HG03378 (cell line): ENCODE measurements at regions not wholly inside any gene's neighbourhood (a gene's known extent, or its start where the extent isn't known, plus 50 kb on each side); places are given as distances from the start of the nearest gene placed in this dataset.

Experiments
- ATAC-seq: cut with Tn5 transposase; IDR thresholded peaks from one replicate; pipeline ENCODE4 v1.9.1; 2021; ENCODE audit warnings: mild to moderate bottlenecking, moderate library complexity; ENCODE audit not compliant: unreplicated experiment

DNA sequence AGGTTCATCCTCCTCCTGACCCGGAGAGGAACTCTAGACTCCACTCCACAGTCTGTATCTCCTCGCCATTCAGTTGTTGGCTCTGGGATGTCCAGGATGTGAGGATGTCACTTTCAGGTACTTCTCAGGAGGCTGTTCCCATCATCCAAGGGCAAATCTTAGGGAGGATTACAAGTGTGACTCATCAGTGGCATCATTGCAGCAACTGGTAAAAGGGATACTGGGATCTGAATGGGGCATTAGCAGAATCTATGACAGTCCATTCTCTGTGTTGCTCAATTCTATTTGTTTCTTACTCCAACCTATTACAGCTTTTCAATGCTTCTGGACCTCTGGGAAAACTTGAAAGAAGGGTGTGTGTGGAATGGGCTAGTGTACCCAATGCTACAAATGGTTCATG is 81.5 kb upstream of the FN1 start:
- no peak for ATAC-seq

GRCh38 chr2:215514516-215514915 is 78.6 kb upstream of the FN1 start:
- ATAC-seq = no peak

- ATAC-seq = no peak
Measured at GRCh38 chr2:215511454-215512346, 75.8 kb upstream of the FN1 start.

GRCh38 chr2:215507836-215508235 is 72.0 kb upstream of the FN1 start:
- ATAC-seq = no peak

- no peak for ATAC-seq
Measured at GRCh38 chr2:215507136-215507535, 71.3 kb upstream of the FN1 start.

DNA sequence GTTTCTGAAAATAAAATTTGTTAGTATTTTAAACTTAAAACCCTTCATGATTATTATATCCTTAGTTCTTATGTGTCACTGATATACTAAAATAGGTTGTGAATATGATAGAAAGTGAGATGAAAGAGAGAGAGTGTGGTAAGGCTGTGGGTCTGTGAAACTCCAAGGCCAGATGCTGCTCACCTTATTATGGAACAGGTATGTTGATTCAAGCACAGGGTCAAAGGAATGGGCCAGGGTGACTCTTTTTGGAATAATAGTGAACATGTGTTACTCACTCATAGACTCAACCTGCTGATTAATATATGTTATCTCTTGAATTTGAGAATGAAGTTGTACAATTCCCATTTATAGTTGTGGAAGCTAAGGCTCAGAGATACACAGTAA is 70.7 kb upstream of the FN1 start:
- ATAC-seq = no peak

DNA sequence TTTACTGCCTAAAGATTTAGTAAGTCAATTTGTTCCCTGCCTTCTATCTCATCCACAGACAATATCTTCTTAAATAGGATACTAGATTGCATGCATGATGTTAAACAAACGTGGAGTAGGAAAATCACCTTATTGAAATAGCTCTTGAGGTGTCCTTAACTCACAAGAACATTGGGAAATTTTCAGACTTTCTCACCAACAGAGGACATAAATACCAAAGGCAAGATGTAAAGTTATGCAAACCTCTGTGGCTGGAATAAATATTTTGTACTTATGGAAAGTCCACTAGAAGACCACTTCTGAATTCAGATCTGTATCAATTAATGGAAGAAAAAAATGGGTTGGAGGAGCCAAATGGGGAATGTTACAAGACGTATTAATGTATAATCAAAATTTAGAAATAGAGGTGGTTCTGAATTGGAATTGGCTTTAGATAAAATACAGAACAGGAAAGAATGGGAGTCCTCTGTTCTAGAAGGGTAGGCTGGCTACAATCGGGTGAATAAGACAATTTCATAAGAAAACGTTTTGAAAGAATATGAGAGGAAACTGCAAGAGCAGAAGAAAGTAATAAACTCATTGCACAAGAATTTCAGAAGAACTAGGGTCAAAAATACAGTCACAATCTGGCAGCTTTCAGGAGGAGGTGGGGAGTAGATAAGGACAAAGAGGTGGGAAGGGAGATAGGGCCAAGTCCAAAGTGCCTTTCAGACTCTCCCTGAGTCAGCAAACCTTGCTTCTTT is 69.3 kb upstream of the FN1 start:
- ATAC-seq = no peak

- ATAC-seq = no peak
Measured at GRCh38 chr2:215504547-215504946, 68.7 kb upstream of the FN1 start.

- no peak for ATAC-seq
Measured at GRCh38 chr2:215503381-215503780, 67.5 kb upstream of the FN1 start.

DNA sequence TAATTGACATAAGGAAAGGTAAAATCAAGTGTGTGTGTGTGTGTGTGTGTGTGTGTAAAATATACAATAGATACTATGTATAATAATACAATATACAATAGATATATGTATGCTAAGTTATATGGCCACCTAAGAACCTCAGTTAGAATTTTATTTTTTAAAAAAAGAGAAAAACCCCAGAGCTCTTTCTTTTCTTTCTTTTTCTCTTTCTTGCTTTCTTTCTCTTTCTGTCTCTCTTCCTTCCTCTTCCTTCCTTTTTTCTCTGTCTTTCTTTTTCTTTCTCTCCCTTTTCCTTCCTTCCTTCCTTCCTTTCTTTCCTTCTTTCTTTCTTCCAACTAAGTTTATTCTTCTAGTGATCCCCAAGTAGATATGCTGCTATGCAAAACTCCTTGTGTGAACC is 64.6 kb upstream of the FN1 start:
- no peak for ATAC-seq

- ATAC-seq = no peak
Measured at GRCh38 chr2:215499331-215499730, 63.5 kb upstream of the FN1 start.

- ATAC-seq = no peak
Measured at GRCh38 chr2:215498431-215498830, 62.6 kb upstream of the FN1 start.

DNA sequence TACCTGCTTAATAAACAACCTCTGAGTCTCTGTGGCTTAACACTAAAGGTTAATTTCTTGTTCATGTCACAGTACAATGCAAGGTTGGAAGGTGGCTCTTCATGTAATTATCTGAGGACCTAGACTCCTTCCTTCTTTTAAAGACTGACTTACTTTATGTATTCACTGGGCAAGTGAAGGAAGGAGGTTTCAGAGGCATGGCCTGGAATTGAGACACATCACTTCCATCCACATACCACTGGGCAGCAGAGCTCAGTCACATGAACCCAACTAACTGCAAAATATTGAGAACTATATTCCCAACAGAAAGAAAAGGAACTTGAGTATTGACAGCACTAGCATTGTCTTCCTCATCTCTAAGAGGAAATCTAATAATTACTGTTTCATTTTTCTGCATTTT is 57.5 kb upstream of the FN1 start:
- ATAC-seq = no peak

GRCh38 chr2:215489288-215489848 is 53.5 kb upstream of the FN1 start:
- ATAC-seq = no peak

DNA sequence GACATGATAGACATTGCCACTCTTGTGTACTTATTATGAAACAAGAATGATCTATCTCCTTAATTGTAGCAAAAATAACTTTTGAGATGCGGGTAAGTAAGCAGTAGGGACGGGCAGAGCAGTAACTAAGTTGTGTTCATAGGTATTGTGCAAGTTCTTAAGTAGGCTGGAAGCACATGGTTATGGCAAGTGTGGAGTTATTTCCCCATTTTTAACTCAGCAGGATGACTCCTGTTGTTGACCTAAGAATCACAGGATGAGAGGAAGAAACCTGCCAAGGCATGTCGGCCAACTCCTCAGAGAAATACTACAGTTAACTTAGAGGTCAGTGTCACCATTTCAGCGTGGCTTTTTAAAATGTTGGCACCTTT is 51.1 kb upstream of the FN1 start:
- ATAC-seq = no peak

DNA sequence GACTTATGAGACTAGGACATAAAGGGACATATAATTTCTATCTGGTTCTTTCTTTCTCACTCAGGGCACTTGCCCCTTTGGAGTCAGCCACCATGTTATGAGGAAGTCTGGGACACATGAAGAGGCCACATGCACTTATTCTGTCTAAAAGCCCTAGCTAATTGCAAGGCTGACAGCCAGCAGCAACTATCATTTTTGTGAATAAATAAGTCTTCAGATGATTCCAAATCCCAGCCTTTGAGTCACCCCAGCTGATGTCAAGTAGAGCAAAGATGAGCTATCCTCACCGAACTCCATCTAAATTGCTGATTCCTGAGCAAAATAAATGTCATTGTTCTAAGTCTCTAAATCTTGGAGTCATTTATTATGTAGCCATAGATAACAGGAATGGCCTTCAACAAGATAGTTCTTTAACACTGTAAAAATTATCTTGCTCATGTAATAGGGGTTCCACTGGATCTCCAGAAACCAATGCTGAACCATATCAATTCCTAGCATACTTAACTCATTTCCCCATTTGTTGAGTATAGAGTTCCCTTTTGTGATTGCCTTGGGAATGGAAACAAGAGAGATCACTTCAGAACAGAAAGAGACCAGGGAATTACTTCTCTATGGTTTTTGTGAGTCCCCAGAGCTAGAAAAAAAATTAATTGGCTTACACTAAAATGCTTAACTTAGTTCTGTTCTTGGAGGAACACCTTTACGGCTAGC is 50.6 kb upstream of the FN1 start:
- no peak for ATAC-seq
